ENCODE measurements at regions not wholly inside any gene's neighbourhood (a gene's known extent, or its start where the extent isn't known, plus 50 kb on each side); places are given as distances from the start of the nearest gene placed in this dataset.

- TF ChIP-seq, protein P1, sequence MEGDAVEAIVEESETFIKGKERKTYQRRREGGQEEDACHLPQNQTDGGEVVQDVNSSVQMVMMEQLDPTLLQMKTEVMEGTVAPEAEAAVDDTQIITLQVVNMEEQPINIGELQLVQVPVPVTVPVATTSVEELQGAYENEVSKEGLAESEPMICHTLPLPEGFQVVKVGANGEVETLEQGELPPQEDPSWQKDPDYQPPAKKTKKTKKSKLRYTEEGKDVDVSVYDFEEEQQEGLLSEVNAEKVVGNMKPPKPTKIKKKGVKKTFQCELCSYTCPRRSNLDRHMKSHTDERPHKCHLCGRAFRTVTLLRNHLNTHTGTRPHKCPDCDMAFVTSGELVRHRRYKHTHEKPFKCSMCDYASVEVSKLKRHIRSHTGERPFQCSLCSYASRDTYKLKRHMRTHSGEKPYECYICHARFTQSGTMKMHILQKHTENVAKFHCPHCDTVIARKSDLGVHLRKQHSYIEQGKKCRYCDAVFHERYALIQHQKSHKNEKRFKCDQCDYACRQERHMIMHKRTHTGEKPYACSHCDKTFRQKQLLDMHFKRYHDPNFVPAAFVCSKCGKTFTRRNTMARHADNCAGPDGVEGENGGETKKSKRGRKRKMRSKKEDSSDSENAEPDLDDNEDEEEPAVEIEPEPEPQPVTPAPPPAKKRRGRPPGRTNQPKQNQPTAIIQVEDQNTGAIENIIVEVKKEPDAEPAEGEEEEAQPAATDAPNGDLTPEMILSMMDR (IDR thresholded peaks at IDR 0.05 in 2 of 3, conservative IDR thresholded peaks at IDR 0.05 in 1 of 3; ENCODE audit: borderline replicate concordance in 1 of 3, insufficient read depth in 1 of 3, low read depth in 2 of 3, low read length in 2 of 3), result no peak
- no peak for TF ChIP-seq POLR2AphosphoS5 (IDR thresholded peaks at IDR 0.05; ENCODE audit: low read depth, low read length)
- TF ChIP-seq EZH2 (IDR thresholded peaks at IDR 0.05), result no peak
- no peak for TF ChIP-seq POLR2A (IDR thresholded peaks at IDR 0.05; ENCODE audit: borderline replicate concordance, extremely low read depth, insufficient read depth, insufficient read length)
- no peak for TF ChIP-seq SIN3A (IDR thresholded peaks at IDR 0.05; ENCODE audit: low read depth)
- TF ChIP-seq SRF (IDR thresholded peaks at IDR 0.05; ENCODE audit: low read depth), result no peak
- TF ChIP-seq, protein P2, sequence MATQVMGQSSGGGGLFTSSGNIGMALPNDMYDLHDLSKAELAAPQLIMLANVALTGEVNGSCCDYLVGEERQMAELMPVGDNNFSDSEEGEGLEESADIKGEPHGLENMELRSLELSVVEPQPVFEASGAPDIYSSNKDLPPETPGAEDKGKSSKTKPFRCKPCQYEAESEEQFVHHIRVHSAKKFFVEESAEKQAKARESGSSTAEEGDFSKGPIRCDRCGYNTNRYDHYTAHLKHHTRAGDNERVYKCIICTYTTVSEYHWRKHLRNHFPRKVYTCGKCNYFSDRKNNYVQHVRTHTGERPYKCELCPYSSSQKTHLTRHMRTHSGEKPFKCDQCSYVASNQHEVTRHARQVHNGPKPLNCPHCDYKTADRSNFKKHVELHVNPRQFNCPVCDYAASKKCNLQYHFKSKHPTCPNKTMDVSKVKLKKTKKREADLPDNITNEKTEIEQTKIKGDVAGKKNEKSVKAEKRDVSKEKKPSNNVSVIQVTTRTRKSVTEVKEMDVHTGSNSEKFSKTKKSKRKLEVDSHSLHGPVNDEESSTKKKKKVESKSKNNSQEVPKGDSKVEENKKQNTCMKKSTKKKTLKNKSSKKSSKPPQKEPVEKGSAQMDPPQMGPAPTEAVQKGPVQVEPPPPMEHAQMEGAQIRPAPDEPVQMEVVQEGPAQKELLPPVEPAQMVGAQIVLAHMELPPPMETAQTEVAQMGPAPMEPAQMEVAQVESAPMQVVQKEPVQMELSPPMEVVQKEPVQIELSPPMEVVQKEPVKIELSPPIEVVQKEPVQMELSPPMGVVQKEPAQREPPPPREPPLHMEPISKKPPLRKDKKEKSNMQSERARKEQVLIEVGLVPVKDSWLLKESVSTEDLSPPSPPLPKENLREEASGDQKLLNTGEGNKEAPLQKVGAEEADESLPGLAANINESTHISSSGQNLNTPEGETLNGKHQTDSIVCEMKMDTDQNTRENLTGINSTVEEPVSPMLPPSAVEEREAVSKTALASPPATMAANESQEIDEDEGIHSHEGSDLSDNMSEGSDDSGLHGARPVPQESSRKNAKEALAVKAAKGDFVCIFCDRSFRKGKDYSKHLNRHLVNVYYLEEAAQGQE (IDR thresholded peaks at IDR 0.05; ENCODE audit: low read depth), result no peak
- TF ChIP-seq RAD21 (IDR thresholded peaks at IDR 0.05; ENCODE audit: low read depth), result no peak
- TF ChIP-seq EZH2phosphoT487 (IDR thresholded peaks at IDR 0.05; ENCODE audit: borderline replicate concordance), result no peak
- no peak for TF ChIP-seq CEBPB (IDR thresholded peaks at IDR 0.05; ENCODE audit: low read depth)
These were observed 2237.9 kb upstream of the RAG2 start for GRCh38 chr11:38835966-38836365.
